ENCODE measurements at regions not wholly inside any gene's neighbourhood (a gene's known extent, or its start where the extent isn't known, plus 50 kb on each side); places are given as distances from the start of the nearest gene placed in this dataset.
"Not testable (repeated sequence)": the region's sequence is repeated elsewhere in the genome, so short reads cannot be mapped to it uniquely, and the experiment has no call there.

- TF ChIP-seq, protein P1, sequence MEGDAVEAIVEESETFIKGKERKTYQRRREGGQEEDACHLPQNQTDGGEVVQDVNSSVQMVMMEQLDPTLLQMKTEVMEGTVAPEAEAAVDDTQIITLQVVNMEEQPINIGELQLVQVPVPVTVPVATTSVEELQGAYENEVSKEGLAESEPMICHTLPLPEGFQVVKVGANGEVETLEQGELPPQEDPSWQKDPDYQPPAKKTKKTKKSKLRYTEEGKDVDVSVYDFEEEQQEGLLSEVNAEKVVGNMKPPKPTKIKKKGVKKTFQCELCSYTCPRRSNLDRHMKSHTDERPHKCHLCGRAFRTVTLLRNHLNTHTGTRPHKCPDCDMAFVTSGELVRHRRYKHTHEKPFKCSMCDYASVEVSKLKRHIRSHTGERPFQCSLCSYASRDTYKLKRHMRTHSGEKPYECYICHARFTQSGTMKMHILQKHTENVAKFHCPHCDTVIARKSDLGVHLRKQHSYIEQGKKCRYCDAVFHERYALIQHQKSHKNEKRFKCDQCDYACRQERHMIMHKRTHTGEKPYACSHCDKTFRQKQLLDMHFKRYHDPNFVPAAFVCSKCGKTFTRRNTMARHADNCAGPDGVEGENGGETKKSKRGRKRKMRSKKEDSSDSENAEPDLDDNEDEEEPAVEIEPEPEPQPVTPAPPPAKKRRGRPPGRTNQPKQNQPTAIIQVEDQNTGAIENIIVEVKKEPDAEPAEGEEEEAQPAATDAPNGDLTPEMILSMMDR (IDR thresholded peaks at IDR 0.05), result not testable (repeated sequence)
- TF ChIP-seq POLR2A, EP300 (IDR thresholded peaks at IDR 0.05): not testable (repeated sequence)
These were observed 179.1 kb downstream of the CD83 start for GRCh38 chr6:14296698-14297097.
